NCI-H1930 (cell line): ENCODE measurements at regions not wholly inside any gene's neighbourhood (a gene's known extent, or its start where the extent isn't known, plus 50 kb on each side); places are given as distances from the start of the nearest gene placed in this dataset.

Source experiments
- DNase-seq, 2 experiments: peaks; one replicate each; lab custom pipeline; 2025; lab: John Stamatoyannopoulos, UW

- DNase-seq, result no peak
Observed at GRCh38 chr22:46066691-46067090, 83.6 kb upstream of the PPARA start.

- no peak for DNase-seq
Observed at GRCh38 chr22:46067159-46068111, 82.9 kb upstream of the PPARA start.

GRCh38 chr22:46068181-46068592 is 82.1 kb upstream of the PPARA start:
- no peak for DNase-seq

GRCh38 chr22:46068593-46069491 is 81.5 kb upstream of the PPARA start:
- DNase-seq, result no peak

GRCh38 chr22:46069521-46070214 is 80.7 kb upstream of the PPARA start:
- DNase-seq, result no peak

- DNase-seq, result peak in 1 of 2 experiments; percentile 54
Observed at GRCh38 chr22:46070215-46070802, 80.0 kb upstream of the PPARA start.

GRCh38 chr22:46070803-46071450 is 79.4 kb upstream of the PPARA start:
- peak; percentile 51 to 81 for DNase-seq

GRCh38 chr22:46071451-46072109 is 78.7 kb upstream of the PPARA start:
- peak; percentile 57 to 79 for DNase-seq

GRCh38 chr22:46072110-46072881 is 78.0 kb upstream of the PPARA start:
- no peak for DNase-seq

GRCh38 chr22:46072981-46073682 is 77.2 kb upstream of the PPARA start:
- DNase-seq, result no peak

GRCh38 chr22:46073683-46074504 is 76.4 kb upstream of the PPARA start:
- DNase-seq, result no peak

- DNase-seq, result no peak
Observed at GRCh38 chr22:46074771-46075551, 75.4 kb upstream of the PPARA start.

- DNase-seq, result no peak
Observed at GRCh38 chr22:46075764-46076531, 74.4 kb upstream of the PPARA start.

GRCh38 chr22:46076651-46077339 is 73.5 kb upstream of the PPARA start:
- DNase-seq, result no peak

- no peak for DNase-seq
Observed at GRCh38 chr22:46077669-46078099, 72.6 kb upstream of the PPARA start.
